ENCODE measurements at regions not wholly inside any gene's neighbourhood (a gene's known extent, or its start where the extent isn't known, plus 50 kb on each side); places are given as distances from the start of the nearest gene placed in this dataset.
"Not testable (repeated sequence)": the region's sequence is repeated elsewhere in the genome, so short reads cannot be mapped to it uniquely, and the experiment has no call there.

GRCh38 chr20:12093057-12093796 lies 175.5 kb downstream of the BTBD3 start:
- DNase-seq (ENCODE audit: extremely low read depth, low read depth) = no peak
- H3K4me3 ChIP-seq (replicated peaks; ENCODE audit: low read depth, low read length) = no peak overlapping the region
- no peak for TF ChIP-seq CTCF (IDR thresholded peaks at IDR 0.05; ENCODE audit: low read depth, low read length, missing control alignments)

GRCh38 chr20:12093797-12094190 lies 176.1 kb downstream of the BTBD3 start:
- not testable (repeated sequence) for H3K4me3 ChIP-seq (replicated peaks; ENCODE audit: low read depth, low read length); DNase-seq (ENCODE audit: extremely low read depth, low read depth)

GRCh38 chr20:12095180-12095920 lies 177.7 kb downstream of the BTBD3 start:
- TF ChIP-seq CTCF (IDR thresholded peaks at IDR 0.05; ENCODE audit: low read depth, low read length, missing control alignments) = no peak
- no peak overlapping the region for H3K4me3 ChIP-seq (replicated peaks; ENCODE audit: low read depth, low read length)
- DNase-seq (ENCODE audit: extremely low read depth, low read depth) = no peak

- no peak for TF ChIP-seq CTCF (IDR thresholded peaks at IDR 0.05; ENCODE audit: low read depth, low read length, missing control alignments)
- DNase-seq (ENCODE audit: extremely low read depth, low read depth) = no peak
- H3K4me3 ChIP-seq (replicated peaks; ENCODE audit: low read depth, low read length) = no peak overlapping the region
Measured at GRCh38 chr20:12098421-12098820, 180.7 kb downstream of the BTBD3 start.

- no peak for TF ChIP-seq CTCF (IDR thresholded peaks at IDR 0.05; ENCODE audit: low read depth, low read length, missing control alignments)
- H3K4me3 ChIP-seq (replicated peaks; ENCODE audit: low read depth, low read length) = no peak overlapping the region
- no peak for DNase-seq (ENCODE audit: extremely low read depth, low read depth)
Measured at GRCh38 chr20:12108846-12109245, 191.2 kb downstream of the BTBD3 start.

- no peak overlapping the region for H3K4me3 ChIP-seq (replicated peaks; ENCODE audit: low read depth, low read length)
- no peak for TF ChIP-seq CTCF (IDR thresholded peaks at IDR 0.05; ENCODE audit: low read depth, low read length, missing control alignments)
- DNase-seq (ENCODE audit: extremely low read depth, low read depth) = no peak
Measured at GRCh38 chr20:12110274-12110673, 192.6 kb downstream of the BTBD3 start.

GRCh38 chr20:12110711-12111110 lies 193.0 kb downstream of the BTBD3 start:
- no peak overlapping the region for H3K4me3 ChIP-seq (replicated peaks; ENCODE audit: low read depth, low read length)
- no peak for TF ChIP-seq CTCF (IDR thresholded peaks at IDR 0.05; ENCODE audit: low read depth, low read length, missing control alignments)
- no peak for DNase-seq (ENCODE audit: extremely low read depth, low read depth)
